ENCODE measurements at regions not wholly inside any gene's neighbourhood (a gene's known extent, or its start where the extent isn't known, plus 50 kb on each side); places are given as distances from the start of the nearest gene placed in this dataset.

DNA sequence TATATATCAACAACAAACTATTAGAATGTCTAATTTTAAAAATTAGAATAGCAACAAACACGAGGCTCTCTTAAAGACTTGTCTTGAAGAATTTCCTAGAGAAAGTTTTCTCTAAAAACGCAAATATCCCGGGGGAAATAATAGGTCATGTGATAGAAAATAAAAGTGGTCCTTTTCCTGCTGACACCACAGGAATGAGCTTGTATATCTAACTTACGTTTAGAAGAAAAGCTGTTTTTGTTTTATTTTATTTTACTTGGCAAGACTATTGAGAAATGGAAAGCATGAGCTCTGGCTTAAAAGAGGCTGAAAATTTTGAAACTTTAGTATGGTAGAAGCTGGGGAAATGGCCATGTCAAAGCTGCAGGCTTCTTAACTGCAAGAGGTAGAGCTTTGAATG lies 465.0 kb downstream of the AGTPBP1 start:
- TF ChIP-seq CTCF (conservative IDR thresholded peaks at IDR 0.05; ENCODE audit: low read depth, low read length), result no peak
- no peak for DNase-seq (ENCODE audit: low read depth)
- no peak overlapping the region for H3K4me3 ChIP-seq (ENCODE audit: low read depth, low read length)

DNA sequence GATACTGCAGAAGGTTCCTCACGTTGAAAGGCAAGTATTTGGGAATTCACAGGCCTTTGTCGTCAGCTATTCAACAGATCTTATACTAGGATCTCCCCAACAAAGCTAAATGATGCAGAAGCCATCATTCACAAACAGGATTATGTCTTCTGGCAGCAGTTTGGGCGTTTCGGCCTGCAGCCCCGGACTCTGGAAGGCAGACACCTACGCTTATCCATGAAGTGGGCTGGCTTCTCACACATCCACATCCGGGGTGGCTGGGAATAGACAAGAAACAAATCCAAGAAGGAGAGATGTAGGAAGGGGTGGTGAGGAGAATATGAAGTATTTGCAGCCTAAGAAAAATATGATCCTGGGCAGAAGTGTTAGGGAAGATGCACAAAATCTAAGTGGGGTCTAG lies 471.9 kb downstream of the AGTPBP1 start:
- H3K4me3 ChIP-seq (ENCODE audit: low read depth, low read length), result no peak overlapping the region
- no peak for DNase-seq (ENCODE audit: low read depth)
- TF ChIP-seq CTCF (conservative IDR thresholded peaks at IDR 0.05; ENCODE audit: low read depth, low read length), result no peak

GRCh38 chr9:85268131-85268530 lies 473.6 kb downstream of the AGTPBP1 start:
- DNase-seq (ENCODE audit: low read depth), result no peak
- H3K4me3 ChIP-seq (ENCODE audit: low read depth, low read length), result no peak overlapping the region
- no peak for TF ChIP-seq CTCF (conservative IDR thresholded peaks at IDR 0.05; ENCODE audit: low read depth, low read length)

DNA sequence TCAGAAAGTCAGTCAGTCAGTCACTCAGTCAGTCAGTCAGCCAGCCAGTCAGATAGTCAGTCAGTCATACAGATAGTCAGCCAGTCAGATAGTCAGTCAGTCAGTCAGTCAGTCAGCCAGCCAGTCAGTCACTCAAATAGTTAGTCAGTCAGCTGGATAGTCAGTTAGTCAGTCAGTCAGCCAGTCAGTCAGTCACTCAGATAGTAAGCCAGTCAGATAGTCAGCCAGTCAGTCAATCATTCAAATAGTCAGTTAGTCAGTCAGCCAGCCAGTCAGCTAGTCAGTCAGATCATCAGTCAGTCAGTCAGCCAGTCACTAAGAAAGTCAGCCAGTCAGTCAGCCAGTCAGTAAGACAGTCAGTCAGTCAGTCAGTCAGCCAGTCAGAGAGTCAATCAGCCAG lies 477.1 kb downstream of the AGTPBP1 start:
- TF ChIP-seq CTCF (conservative IDR thresholded peaks at IDR 0.05; ENCODE audit: low read depth, low read length), result no peak
- no peak overlapping the region for H3K4me3 ChIP-seq (ENCODE audit: low read depth, low read length)
- no peak for DNase-seq (ENCODE audit: low read depth)

GRCh38 chr9:85263288-85263687 lies 478.5 kb downstream of the AGTPBP1 start:
- TF ChIP-seq CTCF (conservative IDR thresholded peaks at IDR 0.05; ENCODE audit: low read depth, low read length), result no peak
- H3K4me3 ChIP-seq (ENCODE audit: low read depth, low read length), result no peak overlapping the region
- no peak for DNase-seq (ENCODE audit: low read depth)

- TF ChIP-seq CTCF (conservative IDR thresholded peaks at IDR 0.05; ENCODE audit: low read depth, low read length), result no peak
- DNase-seq (ENCODE audit: low read depth), result no peak
- no peak overlapping the region for H3K4me3 ChIP-seq (ENCODE audit: low read depth, low read length)
Observed at GRCh38 chr9:85262333-85262732, 479.4 kb downstream of the AGTPBP1 start.

DNA sequence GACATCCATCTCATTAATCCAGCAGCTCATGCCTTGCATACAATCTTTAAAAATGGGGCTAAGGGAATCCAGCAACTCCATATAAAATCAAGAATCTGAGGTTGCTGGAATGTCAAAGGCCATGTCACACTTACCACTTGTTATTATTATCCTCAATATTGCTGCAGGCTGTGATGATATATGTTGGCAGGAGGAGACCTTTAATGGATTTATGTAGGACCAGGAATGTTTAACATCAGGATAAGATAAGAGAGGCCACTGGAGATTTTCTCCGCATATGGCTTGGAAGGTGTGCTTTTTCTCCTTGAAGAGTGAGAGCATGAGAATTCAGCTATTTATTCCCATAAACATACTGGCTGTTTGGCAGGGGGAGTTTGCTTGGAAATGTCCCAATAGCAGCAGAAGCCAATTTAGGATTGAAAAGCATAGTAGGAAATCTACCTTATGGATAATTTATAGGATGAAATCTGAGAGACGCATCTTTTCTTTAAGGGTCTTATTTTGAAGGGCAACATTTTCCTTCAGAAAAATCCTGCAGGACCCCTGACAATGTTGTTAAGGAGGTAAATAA lies 481.4 kb downstream of the AGTPBP1 start:
- no peak for DNase-seq (ENCODE audit: low read depth)
- no peak for TF ChIP-seq CTCF (conservative IDR thresholded peaks at IDR 0.05; ENCODE audit: low read depth, low read length)

More for the DNA sequence above, 481.4 kb downstream of the AGTPBP1 start:
- no peak overlapping the region for H3K4me3 ChIP-seq (ENCODE audit: low read depth, low read length)

Measured in epithelial cell of proximal tubule (primary cell).